ENCODE measurements at regions not wholly inside any gene's neighbourhood (a gene's known extent, or its start where the extent isn't known, plus 50 kb on each side); places are given as distances from the start of the nearest gene placed in this dataset.

GRCh38 chrX:4579999-4580398, 866.5 kb upstream of the PRKX start:
- FAIRE-seq, result no peak
- no peaks in the 10 kb centered on the region for H3K9me1 ChIP-seq (replicated peaks; ENCODE audit: control insufficient read depth, extremely low read depth, insufficient read depth, low read length)

GRCh38 chrX:4579480-4579879, 866.0 kb upstream of the PRKX start:
- H3K9me3 ChIP-seq (replicated peaks; ENCODE audit: control insufficient read depth, insufficient read depth, low read length), result no peaks in the 10 kb centered on the region
- no peak for TF ChIP-seq CTCF (IDR thresholded peaks at IDR 0.05; ENCODE audit: extremely low read depth in 1 of 2, insufficient read depth in 1 of 2, low read depth in 1 of 2, low read length in 2 of 2)
- no peak for TF ChIP-seq GATA2 (IDR thresholded peaks at IDR 0.05; ENCODE audit: insufficient read depth, insufficient read length, low read depth, low read length)
- no peak for TF ChIP-seq POLR2A (IDR thresholded peaks at IDR 0.05; ENCODE audit: low read depth, low read length)
- TF ChIP-seq POLR2AphosphoS5 (IDR thresholded peaks at IDR 0.05; ENCODE audit: insufficient read depth, low read depth, low read length), result no peak
- no peak for TF ChIP-seq MYC (IDR thresholded peaks at IDR 0.05; ENCODE audit: low read depth, low read length)
- TF ChIP-seq FOS (IDR thresholded peaks at IDR 0.05; ENCODE audit: borderline replicate concordance, insufficient read depth, low read length), result no peak
- TF ChIP-seq EZH2 (IDR thresholded peaks at IDR 0.05; ENCODE audit: borderline replicate concordance, low read depth, low read length, severe bottlenecking), result no peak
- TF ChIP-seq MAX (IDR thresholded peaks at IDR 0.05; ENCODE audit: insufficient read depth, insufficient read length), result no peak
- TF ChIP-seq JUN (IDR thresholded peaks at IDR 0.05; ENCODE audit: borderline replicate concordance, insufficient read depth, insufficient read length, low read depth), result no peak
- H3K4me1 ChIP-seq (ENCODE audit: control insufficient read depth, extremely low read depth, insufficient read depth, low read length), result no peaks in the 10 kb centered on the region
- H3K36me3 ChIP-seq (ENCODE audit: control insufficient read depth in 2 of 2, extremely low read depth in 1 of 2, insufficient read depth in 2 of 2, low read length in 2 of 2), result no peaks in the 10 kb centered on the region
- no peak for FAIRE-seq
- BruUV-seq (replicated peaks), result no TSS peak
- no peaks in the 10 kb centered on the region for H3K27me3 ChIP-seq (ENCODE audit: control insufficient read depth in 2 of 2, insufficient read depth in 2 of 2, low read length in 2 of 2)
- H3K27ac ChIP-seq (ENCODE audit: insufficient read depth, low read depth, low read length), result no peak overlapping the region
- POLR2A ChIA-PET, result no interaction called here
- no peaks in the 10 kb centered on the region for H4K20me1 ChIP-seq (replicated peaks; ENCODE audit: control insufficient read depth, extremely low read depth, insufficient read depth, low read length)
- DNase-seq (ENCODE audit: low read depth, low spot score), result no peak
- H3K4me3 ChIP-seq (replicated peaks in 1 of 3; ENCODE audit: insufficient read depth in 1 of 3, low read depth in 1 of 3, low read length in 3 of 3), result no peak overlapping the region
- CTCF ChIA-PET, result no interaction called here
- dilution Hi-C loops (cut with MboI; ENCODE audit: extremely low pct_ligation_motif_present, low sequenced_read_pairs) (no loop called here), intact Hi-C loops (cut with micrococcal nuclease) (no loop called here)
- no peaks in the 10 kb centered on the region for H3K9me1 ChIP-seq (replicated peaks; ENCODE audit: control insufficient read depth, extremely low read depth, insufficient read depth, low read length)
- no peak overlapping the region for H2AFZ ChIP-seq (ENCODE audit: low read depth, low read length)
- H3K79me2 ChIP-seq (ENCODE audit: control insufficient read depth, insufficient read depth, low read length), result no peaks in the 10 kb centered on the region
- H3K9ac ChIP-seq (replicated peaks; ENCODE audit: extremely low read depth, insufficient read depth, low read length), result no peak overlapping the region
- H3K4me2 ChIP-seq (ENCODE audit: insufficient read depth, low read length), result no peak overlapping the region

More at GRCh38 chrX:4579999-4580398, 866.5 kb upstream of the PRKX start:
- Histone ChIP-seq H3K27ac (ENCODE audit: insufficient read depth, low read depth, low read length) (no peak overlapping the region), H3K9me3 (replicated peaks; ENCODE audit: control insufficient read depth, insufficient read depth, low read length) (no peaks in the 10 kb centered on the region), H3K9ac (replicated peaks; ENCODE audit: extremely low read depth, insufficient read depth, low read length) (no peak overlapping the region), H3K4me2 (ENCODE audit: insufficient read depth, low read length) (no peak overlapping the region), H3K36me3 (ENCODE audit: control insufficient read depth in 2 of 2, extremely low read depth in 1 of 2, insufficient read depth in 2 of 2, low read length in 2 of 2) (no peaks in the 10 kb centered on the region), H3K4me3 (replicated peaks in 1 of 3; ENCODE audit: insufficient read depth in 1 of 3, low read depth in 1 of 3, low read length in 3 of 3) (no peak overlapping the region), H2AFZ (ENCODE audit: low read depth, low read length) (no peak overlapping the region), H4K20me1 (replicated peaks; ENCODE audit: control insufficient read depth, extremely low read depth, insufficient read depth, low read length) (no peaks in the 10 kb centered on the region), H3K4me1 (ENCODE audit: control insufficient read depth, extremely low read depth, insufficient read depth, low read length) (no peaks in the 10 kb centered on the region), H3K27me3 (ENCODE audit: control insufficient read depth in 2 of 2, insufficient read depth in 2 of 2, low read length in 2 of 2) (no peaks in the 10 kb centered on the region), H3K79me2 (ENCODE audit: control insufficient read depth, insufficient read depth, low read length) (no peaks in the 10 kb centered on the region)
- no TSS peak for BruUV-seq (replicated peaks)
- DNase-seq (ENCODE audit: low read depth, low spot score), result no peak
- CTCF ChIA-PET, result no interaction called here
- POLR2A ChIA-PET, result no interaction called here
- dilution Hi-C loops (cut with MboI; ENCODE audit: extremely low pct_ligation_motif_present, low sequenced_read_pairs) (no loop called here), intact Hi-C loops (cut with micrococcal nuclease) (no loop called here)
- TF ChIP-seq EZH2 (IDR thresholded peaks at IDR 0.05; ENCODE audit: borderline replicate concordance, low read depth, low read length, severe bottlenecking) (no peak), POLR2A (IDR thresholded peaks at IDR 0.05; ENCODE audit: low read depth, low read length) (no peak), MYC (IDR thresholded peaks at IDR 0.05; ENCODE audit: low read depth, low read length) (no peak), POLR2AphosphoS5 (IDR thresholded peaks at IDR 0.05; ENCODE audit: insufficient read depth, low read depth, low read length) (no peak), CTCF (IDR thresholded peaks at IDR 0.05; ENCODE audit: extremely low read depth in 1 of 2, insufficient read depth in 1 of 2, low read depth in 1 of 2, low read length in 2 of 2) (no peak), GATA2 (IDR thresholded peaks at IDR 0.05; ENCODE audit: insufficient read depth, insufficient read length, low read depth, low read length) (no peak)
